ENCODE measurements at regions not wholly inside any gene's neighbourhood (a gene's known extent, or its start where the extent isn't known, plus 50 kb on each side); places are given as distances from the start of the nearest gene placed in this dataset.
A peak's percentile ranks its signal among the peaks of the same experiment; 100 is the strongest.

DNA sequence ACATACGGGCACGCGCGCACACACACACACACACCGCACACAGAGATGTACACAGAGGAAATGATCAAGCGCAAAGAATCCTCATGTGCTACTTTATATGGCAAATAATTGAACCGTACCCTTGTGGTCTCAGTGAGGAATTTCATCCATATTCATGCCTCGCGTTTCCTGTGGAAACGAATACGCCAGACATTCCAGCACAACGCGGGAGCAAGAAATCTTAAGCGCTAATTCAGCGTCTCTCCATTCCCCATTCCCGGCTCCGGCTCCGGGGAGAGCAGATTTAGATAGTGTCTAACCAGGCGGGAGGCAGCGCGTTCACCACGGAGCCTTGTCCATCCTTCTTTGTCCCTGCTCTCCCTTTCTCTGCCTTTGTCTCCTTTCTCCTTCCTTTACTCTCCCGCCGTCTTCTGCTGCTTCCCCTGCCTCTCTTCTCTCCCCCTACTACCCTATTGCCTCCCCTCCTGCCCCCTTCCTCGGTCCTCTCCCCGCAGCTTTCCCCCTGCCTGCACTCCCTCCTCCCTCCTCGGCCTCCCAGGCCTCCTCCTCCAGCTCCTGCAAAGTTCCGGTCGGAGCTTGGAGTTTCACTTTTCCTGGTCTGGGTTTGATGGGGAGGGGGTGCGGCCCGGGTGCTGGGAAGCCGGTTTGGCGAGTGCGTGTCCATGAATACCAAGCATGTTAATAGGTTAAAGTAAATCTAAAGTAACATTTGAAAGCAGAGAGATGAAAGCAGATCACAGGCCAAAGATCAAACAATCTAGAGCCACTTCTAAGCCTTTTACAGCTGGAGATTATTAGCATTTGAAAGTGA is 579.3 kb downstream of the BUD13 start:
- DNase-seq, result peak in 2 of 3 donors; percentile 71 to 79
- H3K27ac ChIP-seq, result peak overlapping the region in 3 of 4 donors; percentile 46 to 77 (median 58)
- H3K9me3 ChIP-seq, result no peaks in the 10 kb centered on the region
- H3K4me3 ChIP-seq, result peak overlapping the region; percentile 3 to 57 (median 37)
- no peaks in the 10 kb centered on the region for H3K36me3 ChIP-seq
- no peaks in the 10 kb centered on the region for H3K27me3 ChIP-seq
- H3K4me1 ChIP-seq, result peaks cover 0 to 8% (median 0%) of the 10 kb centered on the region in 4 donors
- TF ChIP-seq POLR2A (IDR thresholded peaks at IDR 0.05), result peak in 1 of 2 donors; percentile 24
- TF ChIP-seq, protein P1, sequence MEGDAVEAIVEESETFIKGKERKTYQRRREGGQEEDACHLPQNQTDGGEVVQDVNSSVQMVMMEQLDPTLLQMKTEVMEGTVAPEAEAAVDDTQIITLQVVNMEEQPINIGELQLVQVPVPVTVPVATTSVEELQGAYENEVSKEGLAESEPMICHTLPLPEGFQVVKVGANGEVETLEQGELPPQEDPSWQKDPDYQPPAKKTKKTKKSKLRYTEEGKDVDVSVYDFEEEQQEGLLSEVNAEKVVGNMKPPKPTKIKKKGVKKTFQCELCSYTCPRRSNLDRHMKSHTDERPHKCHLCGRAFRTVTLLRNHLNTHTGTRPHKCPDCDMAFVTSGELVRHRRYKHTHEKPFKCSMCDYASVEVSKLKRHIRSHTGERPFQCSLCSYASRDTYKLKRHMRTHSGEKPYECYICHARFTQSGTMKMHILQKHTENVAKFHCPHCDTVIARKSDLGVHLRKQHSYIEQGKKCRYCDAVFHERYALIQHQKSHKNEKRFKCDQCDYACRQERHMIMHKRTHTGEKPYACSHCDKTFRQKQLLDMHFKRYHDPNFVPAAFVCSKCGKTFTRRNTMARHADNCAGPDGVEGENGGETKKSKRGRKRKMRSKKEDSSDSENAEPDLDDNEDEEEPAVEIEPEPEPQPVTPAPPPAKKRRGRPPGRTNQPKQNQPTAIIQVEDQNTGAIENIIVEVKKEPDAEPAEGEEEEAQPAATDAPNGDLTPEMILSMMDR (IDR thresholded peaks at IDR 0.05), result peak in 2 of 6 experiments; percentile 19 to 26

DNA sequence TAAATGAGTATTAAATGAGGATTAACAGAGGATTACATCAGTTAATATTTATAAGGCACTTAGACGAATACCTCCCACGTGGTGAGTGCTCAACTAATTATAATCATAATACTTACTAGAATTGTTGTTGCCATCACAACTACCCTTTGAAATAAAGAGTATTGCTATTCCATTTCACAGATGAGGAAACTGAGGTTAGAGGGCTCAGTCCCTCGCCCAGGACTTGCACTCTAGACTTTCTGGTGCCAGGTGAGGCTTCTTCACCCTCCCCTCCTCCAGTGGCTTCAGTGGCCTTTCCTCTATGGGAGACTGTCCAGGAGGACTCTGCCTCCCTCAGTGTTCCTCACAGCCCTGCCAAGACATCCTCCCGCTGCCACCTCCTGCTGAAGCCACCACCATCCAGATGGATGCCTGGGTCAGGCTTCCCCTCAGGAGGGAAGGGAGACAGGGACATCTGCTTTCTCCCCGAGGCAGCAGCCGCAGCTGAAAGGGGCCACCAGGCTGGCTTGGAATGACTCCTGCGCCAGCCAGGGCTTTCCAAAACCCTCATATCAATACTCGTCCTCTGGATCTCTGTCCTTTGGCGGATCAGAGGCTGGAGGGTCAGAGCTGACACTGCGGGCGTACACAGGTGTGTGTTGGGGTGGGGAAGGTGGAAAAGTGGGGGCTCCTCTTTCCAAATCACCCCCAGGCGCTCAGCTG is 580.1 kb downstream of the BUD13 start:
- Histone ChIP-seq H3K27me3 (no peaks in the 10 kb centered on the region), H3K4me3 (peak overlapping the region in 3 of 4 donors; percentile 24 to 57 (median 50)), H3K4me1 (peaks cover 0 to 8% (median 0%) of the 10 kb centered on the region in 4 donors), H3K36me3 (no peaks in the 10 kb centered on the region), H3K9me3 (no peaks in the 10 kb centered on the region), H3K27ac (peak overlapping the region in 3 of 4 donors; percentile 46 to 77 (median 58))
- TF ChIP-seq, protein P1 (IDR thresholded peaks at IDR 0.05), result no peak
- TF ChIP-seq POLR2A (IDR thresholded peaks at IDR 0.05), result no peak
- no peak for DNase-seq

- Histone ChIP-seq H3K27ac (no peak overlapping the region), H3K4me3 (no peak overlapping the region), H3K36me3 (no peaks in the 10 kb centered on the region), H3K4me1 (peaks cover 0 to 8% (median 0%) of the 10 kb centered on the region in 4 donors), H3K27me3 (no peaks in the 10 kb centered on the region), H3K9me3 (no peaks in the 10 kb centered on the region)
- TF ChIP-seq, protein P1 (IDR thresholded peaks at IDR 0.05), result no peak
- TF ChIP-seq POLR2A (IDR thresholded peaks at IDR 0.05), result no peak
- DNase-seq, result no peak
Measured at GRCh38 chr11:116190861-116191260, 581.9 kb downstream of the BUD13 start.

- H3K4me1 ChIP-seq, result peaks cover 0 to 8% (median 0%) of the 10 kb centered on the region in 4 donors
- TF ChIP-seq POLR2A (IDR thresholded peaks at IDR 0.05), result no peak
- TF ChIP-seq, protein P1 (IDR thresholded peaks at IDR 0.05), result no peak
Measured at GRCh38 chr11:116189408-116190170, 583.2 kb downstream of the BUD13 start.

DNA sequence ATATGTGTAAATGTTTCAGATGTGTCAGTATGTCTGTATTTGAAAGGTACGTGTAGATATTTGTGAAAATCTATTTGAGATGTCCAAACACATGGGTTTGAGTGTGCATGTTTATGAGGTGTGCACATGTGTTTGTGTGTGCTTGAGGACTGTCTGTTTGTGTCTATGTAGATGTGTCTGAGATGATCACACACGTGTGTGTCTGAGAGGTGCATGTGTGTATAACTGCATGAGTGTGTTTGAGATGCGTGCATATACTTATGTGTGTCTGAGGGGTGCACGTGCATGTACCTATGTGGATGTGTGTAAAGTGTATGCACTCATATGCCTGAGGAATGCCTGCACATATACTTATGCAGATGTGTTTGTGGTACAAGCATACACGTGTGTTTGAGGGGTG is 584.4 kb downstream of the BUD13 start:
- H3K36me3 ChIP-seq, result no peaks in the 10 kb centered on the region
- no peaks in the 10 kb centered on the region for H3K27me3 ChIP-seq
- H3K9me3 ChIP-seq, result no peaks in the 10 kb centered on the region
- DNase-seq, result no peak
- H3K4me3 ChIP-seq, result no peak overlapping the region
- TF ChIP-seq, protein P1 (IDR thresholded peaks at IDR 0.05), result no peak
- TF ChIP-seq POLR2A (IDR thresholded peaks at IDR 0.05), result no peak
- H3K4me1 ChIP-seq, result peaks cover 0 to 8% (median 0%) of the 10 kb centered on the region in 4 donors
- no peak overlapping the region for H3K27ac ChIP-seq

More at GRCh38 chr11:116189408-116190170, 583.2 kb downstream of the BUD13 start:
- no peaks in the 10 kb centered on the region for H3K9me3 ChIP-seq
- no peak for DNase-seq
- H3K27ac ChIP-seq, result no peak overlapping the region
- H3K4me3 ChIP-seq, result no peak overlapping the region
- H3K27me3 ChIP-seq, result no peaks in the 10 kb centered on the region
- H3K36me3 ChIP-seq, result no peaks in the 10 kb centered on the region
